ENCODE measurements at regions not wholly inside any gene's neighbourhood (a gene's known extent, or its start where the extent isn't known, plus 50 kb on each side); places are given as distances from the start of the nearest gene placed in this dataset.

DNA sequence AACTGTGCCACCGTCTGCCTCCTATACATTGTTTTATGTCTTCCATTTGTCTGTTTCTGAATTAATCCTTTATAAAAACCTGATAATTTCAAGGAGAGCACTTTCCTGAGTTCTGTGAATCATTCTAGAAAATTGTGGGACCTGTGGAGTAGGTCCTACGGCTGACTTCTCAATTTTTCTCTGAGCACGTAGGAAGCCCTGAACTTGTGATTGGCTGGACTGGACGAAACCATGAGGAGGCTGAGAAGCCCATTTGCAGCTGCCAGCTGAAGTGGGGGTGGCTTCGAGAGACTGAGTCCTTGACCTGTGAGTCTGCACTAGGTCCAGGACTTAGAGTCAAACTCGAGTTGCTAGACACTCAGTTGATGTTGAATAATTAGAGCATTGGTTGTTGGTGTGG is 277.1 kb upstream of the NCAM2 start:
- Histone ChIP-seq H3K9me3 (ENCODE audit: control insufficient read depth in 4 of 4, insufficient read depth in 3 of 4, low read length in 3 of 4) (peaks cover 0 to 1% (median 0%) of the 10 kb centered on the region in 4 donors), H3K36me3 (ENCODE audit: control insufficient read depth in 4 of 4, insufficient read depth in 4 of 4, low read length in 4 of 4) (no peaks in the 10 kb centered on the region), H3K27ac (ENCODE audit: low read depth in 1 of 2, low read length in 1 of 2) (no peak overlapping the region), H3K4me3 (no peak overlapping the region), H3K4me1 (ENCODE audit: control insufficient read depth in 5 of 5, insufficient read depth in 5 of 5, low read length in 5 of 5) (no peaks in the 10 kb centered on the region), H3K27me3 (ENCODE audit: control insufficient read depth in 3 of 3, insufficient read depth in 3 of 3, low read length in 2 of 3) (no peaks in the 10 kb centered on the region), H3K9ac (ENCODE audit: insufficient read depth in 1 of 2, low read length in 2 of 2) (no peak overlapping the region)
- TF ChIP-seq, protein P1, sequence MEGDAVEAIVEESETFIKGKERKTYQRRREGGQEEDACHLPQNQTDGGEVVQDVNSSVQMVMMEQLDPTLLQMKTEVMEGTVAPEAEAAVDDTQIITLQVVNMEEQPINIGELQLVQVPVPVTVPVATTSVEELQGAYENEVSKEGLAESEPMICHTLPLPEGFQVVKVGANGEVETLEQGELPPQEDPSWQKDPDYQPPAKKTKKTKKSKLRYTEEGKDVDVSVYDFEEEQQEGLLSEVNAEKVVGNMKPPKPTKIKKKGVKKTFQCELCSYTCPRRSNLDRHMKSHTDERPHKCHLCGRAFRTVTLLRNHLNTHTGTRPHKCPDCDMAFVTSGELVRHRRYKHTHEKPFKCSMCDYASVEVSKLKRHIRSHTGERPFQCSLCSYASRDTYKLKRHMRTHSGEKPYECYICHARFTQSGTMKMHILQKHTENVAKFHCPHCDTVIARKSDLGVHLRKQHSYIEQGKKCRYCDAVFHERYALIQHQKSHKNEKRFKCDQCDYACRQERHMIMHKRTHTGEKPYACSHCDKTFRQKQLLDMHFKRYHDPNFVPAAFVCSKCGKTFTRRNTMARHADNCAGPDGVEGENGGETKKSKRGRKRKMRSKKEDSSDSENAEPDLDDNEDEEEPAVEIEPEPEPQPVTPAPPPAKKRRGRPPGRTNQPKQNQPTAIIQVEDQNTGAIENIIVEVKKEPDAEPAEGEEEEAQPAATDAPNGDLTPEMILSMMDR (IDR thresholded peaks at IDR 0.05; ENCODE audit: control extremely low read depth, extremely low read depth): no peak
- no peak for ATAC-seq (ENCODE audit: insufficient read depth, low FRiP score)
- 81 to 83% methylated on average over 6 of the region's 6 CpGs for WGBS, 2 donors
- no peak for DNase-seq

- Histone ChIP-seq H3K27ac (ENCODE audit: low read depth in 1 of 2, low read length in 1 of 2) (no peak overlapping the region), H3K4me3 (no peak overlapping the region), H3K36me3 (ENCODE audit: control insufficient read depth in 4 of 4, insufficient read depth in 4 of 4, low read length in 4 of 4) (no peaks in the 10 kb centered on the region), H3K4me1 (ENCODE audit: control insufficient read depth in 5 of 5, insufficient read depth in 5 of 5, low read length in 5 of 5) (no peaks in the 10 kb centered on the region), H3K9ac (ENCODE audit: insufficient read depth in 1 of 2, low read length in 2 of 2) (no peak overlapping the region), H3K9me3 (ENCODE audit: control insufficient read depth in 4 of 4, insufficient read depth in 3 of 4, low read length in 3 of 4) (no peaks in the 10 kb centered on the region), H3K27me3 (ENCODE audit: control insufficient read depth in 3 of 3, insufficient read depth in 3 of 3, low read length in 2 of 3) (no peaks in the 10 kb centered on the region)
- TF ChIP-seq, protein P1 (IDR thresholded peaks at IDR 0.05; ENCODE audit: control extremely low read depth, extremely low read depth): no peak
- no peak for DNase-seq
- WGBS, 2 donors: 83 to 85% methylated on average over 6 of the region's 6 CpGs
- ATAC-seq (ENCODE audit: insufficient read depth, low FRiP score): no peak
Observed at GRCh38 chr21:20728691-20729090, 269.5 kb upstream of the NCAM2 start.

- DNase-seq (peak in 1 of 3 donors; percentile 2), ATAC-seq (ENCODE audit: insufficient read depth, low FRiP score) (no peak)
- H3K27ac ChIP-seq (ENCODE audit: low read depth in 1 of 2, low read length in 1 of 2): no peak overlapping the region
- H3K36me3 ChIP-seq (ENCODE audit: control insufficient read depth in 4 of 4, insufficient read depth in 4 of 4, low read length in 4 of 4): no peaks in the 10 kb centered on the region
- H3K27me3 ChIP-seq (ENCODE audit: control insufficient read depth in 3 of 3, insufficient read depth in 3 of 3, low read length in 2 of 3): no peaks in the 10 kb centered on the region
- H3K9ac ChIP-seq (ENCODE audit: insufficient read depth in 1 of 2, low read length in 2 of 2): no peak overlapping the region
- H3K4me3 ChIP-seq: no peak overlapping the region
- WGBS, 2 donors: 88 to 92% methylated on average over 2 of the region's 2 CpGs
- no peaks in the 10 kb centered on the region for H3K9me3 ChIP-seq (ENCODE audit: control insufficient read depth in 4 of 4, insufficient read depth in 3 of 4, low read length in 3 of 4)
- TF ChIP-seq, protein P1 (IDR thresholded peaks at IDR 0.05; ENCODE audit: control extremely low read depth, extremely low read depth): no peak
- H3K4me1 ChIP-seq (ENCODE audit: control insufficient read depth in 5 of 5, insufficient read depth in 5 of 5, low read length in 5 of 5): no peaks in the 10 kb centered on the region
Observed at GRCh38 chr21:20729376-20729775, 268.8 kb upstream of the NCAM2 start.

DNA sequence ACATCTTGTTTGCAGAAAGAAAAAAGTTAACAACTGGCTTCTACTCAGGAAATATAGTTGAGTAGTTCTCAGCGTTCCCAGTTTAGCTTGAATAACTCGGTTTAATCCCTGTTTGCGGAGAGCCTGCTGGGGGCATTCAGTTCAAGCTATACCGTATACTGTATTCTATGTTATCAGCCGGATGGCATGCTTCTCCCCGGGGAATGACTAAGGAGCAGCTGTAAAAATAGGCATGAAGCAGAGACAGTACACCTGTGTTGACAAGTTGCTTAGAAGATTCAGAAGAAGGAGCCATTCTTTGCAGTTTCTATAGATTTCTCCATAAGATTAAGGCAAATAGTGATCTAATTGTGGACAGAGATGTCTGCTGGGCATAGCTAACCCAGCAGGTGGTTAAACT is 267.8 kb upstream of the NCAM2 start:
- WGBS, 2 donors: 86 to 89% methylated on average over 6 of the region's 6 CpGs
- no peaks in the 10 kb centered on the region for H3K27me3 ChIP-seq (ENCODE audit: control insufficient read depth in 3 of 3, insufficient read depth in 3 of 3, low read length in 2 of 3)
- H3K9me3 ChIP-seq (ENCODE audit: control insufficient read depth in 4 of 4, insufficient read depth in 3 of 4, low read length in 3 of 4): no peaks in the 10 kb centered on the region
- H3K27ac ChIP-seq (ENCODE audit: low read depth in 1 of 2, low read length in 1 of 2): no peak overlapping the region
- no peak for ATAC-seq (ENCODE audit: insufficient read depth, low FRiP score)
- H3K4me3 ChIP-seq: no peak overlapping the region
- TF ChIP-seq, protein P1 (IDR thresholded peaks at IDR 0.05; ENCODE audit: control extremely low read depth, extremely low read depth): no peak
- H3K36me3 ChIP-seq (ENCODE audit: control insufficient read depth in 4 of 4, insufficient read depth in 4 of 4, low read length in 4 of 4): no peaks in the 10 kb centered on the region
- no peak for DNase-seq
- H3K4me1 ChIP-seq (ENCODE audit: control insufficient read depth in 5 of 5, insufficient read depth in 5 of 5, low read length in 5 of 5): no peaks in the 10 kb centered on the region
- H3K9ac ChIP-seq (ENCODE audit: insufficient read depth in 1 of 2, low read length in 2 of 2): no peak overlapping the region

Data from lung (tissue), 11 donors.